ENCODE measurements at regions not wholly inside any gene's neighbourhood (a gene's known extent, or its start where the extent isn't known, plus 50 kb on each side); places are given as distances from the start of the nearest gene placed in this dataset.

DNA sequence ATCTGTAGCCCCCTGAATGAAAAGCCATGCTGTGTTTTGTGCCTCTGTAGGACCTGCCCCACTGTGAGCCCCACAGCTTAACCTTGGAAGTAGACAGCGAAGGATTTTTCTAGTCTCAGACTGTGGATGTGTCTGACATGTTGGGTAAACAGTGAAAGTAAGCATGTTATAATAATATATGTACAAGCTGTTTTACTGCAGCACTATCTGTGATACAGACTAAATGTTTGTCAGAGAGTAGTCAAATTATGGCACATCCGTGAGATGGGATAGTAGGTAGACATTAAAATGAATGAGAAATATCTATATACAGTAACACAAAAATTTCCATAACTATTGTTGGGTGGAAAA is 381.2 kb upstream of the NR3C2 start:
- H3K9me3 ChIP-seq (replicated peaks; ENCODE audit: control insufficient read depth, insufficient read depth, low read length), result no peaks in the 10 kb centered on the region
- ATAC-seq (no peak), DNase-seq (ENCODE audit: low read depth, low spot score) (no peak), FAIRE-seq (no peak)
- ChIA-PET CTCF (no interaction called here), SMC1A (ENCODE audit: uncharacterized antibody, unreplicated experiment) (no interaction called here), POLR2A (no interaction called here), RAD21 (ENCODE audit: unreplicated experiment) (no interaction called here)
- H3K27me3 ChIP-seq (replicated peaks in 1 of 2; ENCODE audit: control insufficient read depth in 2 of 2, insufficient read depth in 2 of 2, low read length in 1 of 2), result no peaks in the 10 kb centered on the region
- no peaks in the 10 kb centered on the region for H4K20me1 ChIP-seq (ENCODE audit: control insufficient read depth, insufficient read depth)
- no peak overlapping the region for H3K27ac ChIP-seq (ENCODE audit: control insufficient read depth, insufficient read depth)
- no TSS peak for BruUV-seq (replicated peaks)
- H3K4me3 ChIP-seq, result no peak overlapping the region
- H2AFZ ChIP-seq (ENCODE audit: control insufficient read depth, low read depth, low read length), result no peak overlapping the region
- H3K79me2 ChIP-seq (ENCODE audit: control insufficient read depth, insufficient read depth, low read length), result no peaks in the 10 kb centered on the region
- TF ChIP-seq TCF3 (IDR thresholded peaks at IDR 0.05; ENCODE audit: borderline replicate concordance, insufficient read depth, low read depth, low read length) (no peak), GABPA (IDR thresholded peaks at IDR 0.05; ENCODE audit: low read depth) (no peak), NFIC (IDR thresholded peaks at IDR 0.05; ENCODE audit: low read depth, low read length) (no peak), CBX5 (IDR thresholded peaks at IDR 0.05; ENCODE audit: low read depth) (no peak), IRF4 (IDR thresholded peaks at IDR 0.05; ENCODE audit: low read depth, low read length) (no peak), POLR2A (IDR thresholded peaks at IDR 0.05; ENCODE audit: low read depth, low read length) (no peak), ZBED1 (IDR thresholded peaks at IDR 0.05; ENCODE audit: borderline replicate concordance) (no peak), ZNF217 (IDR thresholded peaks at IDR 0.05) (no peak), IKZF1 (conservative IDR thresholded peaks at IDR 0.05) (no peak), NBN (IDR thresholded peaks at IDR 0.05) (no peak), SP1 (IDR thresholded peaks at IDR 0.05; ENCODE audit: low read depth, low read length) (no peak), POLR2AphosphoS2 (IDR thresholded peaks at IDR 0.05; ENCODE audit: low read depth, low read length) (no peak)
- WGBS (ENCODE audit: insufficient coverage, insufficient replicate concordance, low lambda C conversion rate, missing lambda C conversion rate), result 21% methylated on average over 2 of the region's 2 CpGs
- no peaks in the 10 kb centered on the region for H3K36me3 ChIP-seq (ENCODE audit: control insufficient read depth in 2 of 2, insufficient read depth in 2 of 2, low read length in 1 of 2)
- intact Hi-C loops (cut with micrococcal nuclease; ENCODE audit: unreplicated experiment), result no loop called here
- in situ Hi-C loops (cut with MboI), result no loop called here
- no peak overlapping the region for H3K9ac ChIP-seq (ENCODE audit: control insufficient read depth, insufficient read depth, low read length)
- H3K4me2 ChIP-seq (ENCODE audit: control insufficient read depth, insufficient read depth), result no peak overlapping the region
- H3K4me1 ChIP-seq (ENCODE audit: control insufficient read depth, insufficient read depth, low read length), result no peaks in the 10 kb centered on the region

Data from GM12878 (cell line).